Kasumi-1 (cell line): ENCODE measurements at regions not wholly inside any gene's neighbourhood (a gene's known extent, or its start where the extent isn't known, plus 50 kb on each side); places are given as distances from the start of the nearest gene placed in this dataset.

Experiments used
- DNase-seq, 2 experiments: peaks; one replicate each; lab custom pipeline; 2025; lab: John Stamatoyannopoulos, UW

GRCh38 chr9:113665064-113665463 is 201.5 kb downstream of the RGS3 start:
- DNase-seq = no peak

- DNase-seq = no peak
Observed at GRCh38 chr9:113665756-113666155, 202.2 kb downstream of the RGS3 start.

- DNase-seq = no peak
Observed at GRCh38 chr9:113668061-113668460, 204.5 kb downstream of the RGS3 start.

GRCh38 chr9:113669522-113670115 is 206.1 kb downstream of the RGS3 start:
- peak; percentile 37 to 47 for DNase-seq

GRCh38 chr9:113673726-113674125 is 202.4 kb upstream of the ZNF618 start:
- DNase-seq = no peak

GRCh38 chr9:113674436-113674835 is 201.7 kb upstream of the ZNF618 start:
- DNase-seq = no peak

- peak; percentile 74 to 75 for DNase-seq
Observed at GRCh38 chr9:113675475-113675941, 200.6 kb upstream of the ZNF618 start.

- peak; percentile 51 to 53 for DNase-seq
Observed at GRCh38 chr9:113677057-113677456, 199.1 kb upstream of the ZNF618 start.

GRCh38 chr9:113677569-113677968 is 198.5 kb upstream of the ZNF618 start:
- no peak for DNase-seq

- DNase-seq = no peak
Observed at GRCh38 chr9:113678119-113678858, 197.8 kb upstream of the ZNF618 start.

GRCh38 chr9:113678859-113679256 is 197.3 kb upstream of the ZNF618 start:
- no peak for DNase-seq

GRCh38 chr9:113682297-113682771 is 193.8 kb upstream of the ZNF618 start:
- peak; percentile 48 to 59 for DNase-seq

GRCh38 chr9:113685636-113686035 is 190.5 kb upstream of the ZNF618 start:
- peak; percentile 50 to 61 for DNase-seq

- no peak for DNase-seq
Observed at GRCh38 chr9:113687107-113687679, 188.9 kb upstream of the ZNF618 start.

- no peak for DNase-seq
Observed at GRCh38 chr9:113687680-113688371, 188.3 kb upstream of the ZNF618 start.

GRCh38 chr9:113690055-113690740 is 185.9 kb upstream of the ZNF618 start:
- no peak for DNase-seq

GRCh38 chr9:113692256-113692655 is 183.9 kb upstream of the ZNF618 start:
- no peak for DNase-seq

GRCh38 chr9:113694912-113695311 is 181.2 kb upstream of the ZNF618 start:
- no peak for DNase-seq

- DNase-seq = no peak
Observed at GRCh38 chr9:113695440-113695851, 180.7 kb upstream of the ZNF618 start.

- no peak for DNase-seq
Observed at GRCh38 chr9:113695901-113696300, 180.2 kb upstream of the ZNF618 start.

- DNase-seq = no peak
Observed at GRCh38 chr9:113701774-113702755, 174.0 kb upstream of the ZNF618 start.
